Effector CD4-positive, alpha-beta T cell (primary cell): ENCODE measurements at regions not wholly inside any gene's neighbourhood (a gene's known extent, or its start where the extent isn't known, plus 50 kb on each side); places are given as distances from the start of the nearest gene placed in this dataset.
"Not testable (repeated sequence)": the region's sequence is repeated elsewhere in the genome, so short reads cannot be mapped to it uniquely, and the experiment has no call there.

Experiments
- DNase-seq: peaks from one replicate; pipeline ENCODE4 v3.0.0-alpha.2; 2020

DNA sequence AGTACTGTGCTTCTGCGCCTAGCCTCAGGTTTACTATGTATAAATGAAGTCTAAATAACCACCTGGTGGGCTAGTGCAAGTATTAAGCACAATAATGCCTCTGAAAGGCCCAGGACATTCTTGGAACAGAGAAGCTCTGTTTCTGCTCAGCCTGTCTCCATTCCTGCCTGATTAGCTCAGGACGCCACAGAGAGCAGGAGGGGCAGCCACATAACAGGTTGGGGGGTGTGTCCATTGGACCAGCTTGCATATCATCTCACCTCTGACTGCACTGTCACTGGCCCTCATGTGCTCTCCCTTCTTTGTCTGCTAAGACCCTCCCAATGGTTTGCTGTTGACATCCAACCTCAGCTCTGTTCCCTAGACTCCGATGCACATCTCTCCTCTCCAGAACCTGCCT lies 52.8 kb upstream of the IKZF1 start:
- DNase-seq: no peak

GRCh38 chr7:50246551-50246950 lies 58.0 kb upstream of the IKZF1 start:
- DNase-seq: no peak

- DNase-seq: not testable (repeated sequence)
These were observed 62.4 kb upstream of the IKZF1 start for GRCh38 chr7:50242111-50242510.

GRCh38 chr7:50240699-50241098 lies 63.8 kb upstream of the IKZF1 start:
- DNase-seq: not testable (repeated sequence)

- no peak for DNase-seq
These were observed 74.6 kb upstream of the IKZF1 start for GRCh38 chr7:50229964-50230363.

DNA sequence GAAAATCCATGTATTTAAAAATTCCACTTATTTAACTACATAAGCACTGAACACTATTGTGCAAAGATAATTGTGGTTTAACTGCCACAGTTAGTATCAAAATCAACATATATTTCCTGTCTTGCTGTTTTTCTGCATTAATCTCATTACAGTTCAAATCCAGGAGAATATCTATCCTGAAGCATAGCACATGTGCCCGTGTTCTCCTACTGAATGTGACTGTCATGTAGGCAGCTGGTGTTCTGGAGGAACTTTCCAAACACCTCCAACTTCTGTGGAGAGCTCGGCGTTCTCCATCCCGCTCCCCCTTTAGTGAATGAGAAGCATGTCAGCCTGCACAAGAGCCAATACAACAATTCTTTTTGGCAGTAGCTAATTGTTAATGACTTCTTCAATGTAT lies 76.4 kb upstream of the IKZF1 start:
- DNase-seq: no peak

DNA sequence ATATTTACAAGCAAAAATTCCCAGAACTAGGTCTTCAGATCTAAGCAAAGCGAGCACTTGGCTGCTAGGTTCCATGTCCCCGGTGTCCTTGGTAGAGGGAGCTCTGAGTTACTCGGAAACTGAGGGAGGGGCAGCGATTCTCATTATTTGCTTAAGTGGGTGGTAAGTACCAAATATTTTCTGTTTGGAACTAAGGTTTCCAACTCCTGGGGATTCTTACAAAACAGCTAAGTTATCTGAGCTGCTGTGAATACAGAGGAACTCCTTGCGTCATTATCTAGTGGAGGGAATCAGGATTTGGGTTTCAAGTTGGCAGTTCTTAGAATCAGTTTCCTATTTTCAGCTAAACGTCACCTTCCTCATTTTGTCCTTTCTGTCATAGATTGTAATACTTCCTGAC lies 76.8 kb upstream of the IKZF1 start:
- no peak for DNase-seq

GRCh38 chr7:50226669-50227068 lies 77.8 kb upstream of the IKZF1 start:
- no peak for DNase-seq

GRCh38 chr7:50226145-50226544 lies 78.4 kb upstream of the IKZF1 start:
- DNase-seq: no peak

- DNase-seq: no peak
These were observed 83.1 kb upstream of the IKZF1 start for GRCh38 chr7:50221433-50221832.

- no peak for DNase-seq
These were observed 83.5 kb upstream of the IKZF1 start for GRCh38 chr7:50221028-50221427.

GRCh38 chr7:50220273-50220672 lies 84.2 kb upstream of the IKZF1 start:
- DNase-seq: no peak

GRCh38 chr7:50217821-50218281 lies 86.7 kb upstream of the IKZF1 start:
- no peak for DNase-seq

- no peak for DNase-seq
These were observed 87.1 kb upstream of the IKZF1 start for GRCh38 chr7:50217401-50217800.

- DNase-seq: no peak
These were observed 87.9 kb upstream of the IKZF1 start for GRCh38 chr7:50216626-50217025.

GRCh38 chr7:50214771-50215170 lies 89.7 kb upstream of the IKZF1 start:
- DNase-seq: no peak

GRCh38 chr7:50214126-50214670 lies 90.3 kb upstream of the IKZF1 start:
- no peak for DNase-seq

- no peak for DNase-seq
These were observed 90.9 kb upstream of the IKZF1 start for GRCh38 chr7:50213622-50214017.

- no peak for DNase-seq
These were observed 91.6 kb upstream of the IKZF1 start for GRCh38 chr7:50212666-50213621.

GRCh38 chr7:50212016-50212325 lies 92.5 kb upstream of the IKZF1 start:
- DNase-seq: no peak

DNA sequence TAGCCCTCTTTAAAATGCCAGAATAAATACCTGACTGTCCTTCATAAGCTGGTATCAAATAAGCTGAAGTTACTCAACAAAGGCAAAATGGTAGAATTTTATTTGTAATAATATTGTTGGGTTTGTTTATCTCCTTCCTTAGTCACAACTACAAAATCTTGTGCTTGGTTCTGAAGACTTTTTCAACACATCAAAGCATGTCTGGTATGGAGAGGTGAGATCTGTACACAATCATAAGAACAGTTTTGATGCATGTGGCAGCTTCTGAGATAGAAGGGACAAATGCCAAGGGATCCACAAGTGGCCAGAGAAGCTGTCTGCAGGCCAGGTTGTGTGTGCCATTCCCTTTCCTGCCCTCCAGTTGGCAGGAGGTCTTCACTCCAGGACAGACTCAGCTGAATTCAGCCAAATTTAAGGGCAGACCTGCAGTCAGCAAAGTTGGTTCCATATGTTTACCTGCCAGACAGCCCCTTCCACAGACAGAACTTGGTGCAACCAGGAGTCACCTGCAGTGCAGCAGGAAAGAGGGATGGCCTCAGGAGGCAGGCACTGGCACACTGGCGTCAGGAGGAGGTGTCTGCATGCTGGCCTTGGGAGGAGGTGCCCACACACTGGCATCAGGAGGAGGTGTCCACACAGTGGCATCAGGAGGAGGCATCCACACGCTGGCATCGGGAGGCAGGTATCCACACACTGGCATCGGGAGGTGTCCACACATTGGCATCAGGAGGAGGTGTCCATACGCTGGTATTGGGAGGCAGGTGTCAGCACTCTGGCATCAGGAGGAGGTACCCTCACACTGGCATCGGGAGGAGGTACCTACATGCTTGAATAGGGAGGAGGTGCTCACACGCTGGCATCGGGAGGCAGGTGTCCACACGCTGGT lies 93.1 kb upstream of the IKZF1 start:
- DNase-seq: no peak

- DNase-seq: no peak
These were observed 93.8 kb upstream of the IKZF1 start for GRCh38 chr7:50210706-50211115.

DNA sequence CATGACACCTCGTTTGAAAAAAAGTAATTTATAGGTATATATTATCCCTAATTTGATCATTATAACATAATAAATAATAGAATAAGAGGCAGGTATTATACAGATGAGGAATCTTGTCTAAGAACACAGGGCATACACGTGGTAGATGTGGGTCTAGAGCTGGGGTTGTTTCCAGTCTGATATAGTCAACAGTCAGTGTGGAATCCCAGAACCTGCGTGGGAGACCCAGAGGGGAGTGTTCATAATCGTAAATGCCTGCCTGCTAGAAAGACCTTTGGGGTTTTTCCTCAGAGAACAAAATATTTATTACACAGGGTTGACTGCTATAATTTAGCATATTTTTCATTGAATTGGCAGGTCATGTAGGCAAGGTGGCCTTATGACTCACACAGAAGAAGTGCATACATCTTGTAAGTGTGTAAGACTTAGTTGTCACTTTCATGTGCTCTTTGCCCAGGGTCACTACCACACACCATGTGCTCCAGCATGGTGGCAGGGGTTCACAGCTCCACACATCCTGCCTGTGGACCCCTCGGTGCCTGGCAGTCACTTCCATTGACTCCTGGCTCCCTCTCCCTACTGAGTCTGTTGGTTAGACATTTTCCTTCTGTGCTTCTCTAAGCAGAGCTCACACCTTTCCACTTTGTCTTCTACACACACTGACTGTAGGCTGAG lies 94.9 kb upstream of the IKZF1 start:
- no peak for DNase-seq
